H1 (cell line): ENCODE measurements at regions not wholly inside any gene's neighbourhood (a gene's known extent, or its start where the extent isn't known, plus 50 kb on each side); places are given as distances from the start of the nearest gene placed in this dataset.

Experiments used
- CTCF ChIA-PET: fragments of 300-600 bp; sonication (Branson Sonifier 250); formaldehyde crosslinking; loops from one replicate; lab custom pipeline; 2021; ENCODE audit not compliant: partially characterized antibody; lab: Charles Lee
- POLR2A ChIA-PET: fragments of 300-600 bp; sonication (Branson Sonifier 250); formaldehyde crosslinking; loops from one replicate; lab custom pipeline; 2021; ENCODE audit warnings: inconsistent platforms; ENCODE audit not compliant: partially characterized antibody; lab: Charles Lee
- DNase-seq, 2 experiments: peaks; one replicate each; pipeline versions ENCODE4 v3.0.0 to v3.0.0-alpha.2; 2010 to 2022; ENCODE audit warnings: low spot score in 2 of 2, low read depth in 1 of 2, mixed read lengths in 1 of 2
- FAIRE-seq: peaks from 2 replicates; lab custom pipeline; 2011; peaks lifted over from hg19 to GRCh38; lab: Jason Lieb, UNC
- H2AFZ ChIP-seq: 2 replicates; pipeline ENCODE4 v1.8.1; 2012; ENCODE audit warnings: low read length, inconsistent platforms
- H2AK5ac ChIP-seq: 2 replicates; pipeline ENCODE4 v1.6.1; 2013; ENCODE audit warnings: low read depth, low read length
- H2BK120ac ChIP-seq: replicated peaks from 2 replicates; pipeline ENCODE3; 2013; ENCODE audit warnings: low read depth, low read length, inconsistent platforms
- H2BK12ac ChIP-seq: 2 replicates; pipeline ENCODE4 v1.6.1; 2013; ENCODE audit warnings: low read depth, low read length
- H2BK15ac ChIP-seq: 2 replicates; pipeline ENCODE4 v1.6.1; 2013; ENCODE audit warnings: low read length
- H2BK20ac ChIP-seq: 2 replicates; pipeline ENCODE4 v1.6.1; 2013; ENCODE audit warnings: low read length
- H2BK5ac ChIP-seq: 2 replicates; pipeline ENCODE4 v1.6.1; 2013; ENCODE audit warnings: low read depth, low read length
- H3K14ac ChIP-seq: 2 replicates; pipeline ENCODE4 v1.6.1; 2013; ENCODE audit warnings: inconsistent platforms; ENCODE audit not compliant: insufficient read length
- H3K18ac ChIP-seq: 2 replicates; pipeline ENCODE4 v1.6.1; 2013; ENCODE audit warnings: low read length; ENCODE audit errors: extremely low read depth
- H3K23ac ChIP-seq: 2 replicates; pipeline ENCODE4 v1.6.1; 2013; ENCODE audit warnings: inconsistent platforms; ENCODE audit not compliant: insufficient read length
- H3K23me2 ChIP-seq: 2 replicates; pipeline ENCODE4 v1.6.1; 2013; ENCODE audit warnings: low read depth, low read length
- H3K27ac ChIP-seq: 2 replicates; pipeline ENCODE4 v1.6.1; 2011; ENCODE audit warnings: low read depth, low read length, inconsistent platforms
- H3K27me3 ChIP-seq, 4 experiments: replicated peaks in 1 of 4; 1 replicate in 1 of 4; 2 replicates in 3 of 4; pipeline versions ENCODE4 v1.6.1 to v1.8.1; 2011 to 2013; ENCODE audit warnings: low read length in 3 of 4, mild to moderate bottlenecking in 3 of 4, inconsistent platforms in 2 of 4, mixed read lengths in 2 of 4, moderate library complexity in 1 of 4; ENCODE audit not compliant: control insufficient read depth in 3 of 4, insufficient read depth in 3 of 4; ENCODE audit errors: extremely low read depth in 1 of 4
- H3K36me3 ChIP-seq, 4 experiments: 2 replicates each; pipeline versions ENCODE4 v1.6.1 to v1.8.1; 2011 to 2013; ENCODE audit warnings: mild to moderate bottlenecking in 4 of 4, low read length in 3 of 4, moderate library complexity in 2 of 4, control low read depth in 1 of 4, inconsistent platforms in 1 of 4; ENCODE audit not compliant: insufficient read depth in 4 of 4, control insufficient read depth in 2 of 4
- H3K4ac ChIP-seq: replicated peaks from 2 replicates; pipeline ENCODE3; 2013; ENCODE audit warnings: low read length, low read depth, mixed read lengths, inconsistent platforms; ENCODE audit not compliant: insufficient read length
- H3K4me1 ChIP-seq, 4 experiments: replicated peaks in 1 of 4; 1 replicate in 1 of 4; 2 replicates in 3 of 4; pipeline versions ENCODE4 v1.6.1 to v1.8.1; 2011 to 2013; ENCODE audit warnings: low read length in 3 of 4, inconsistent platforms in 2 of 4, mixed read lengths in 1 of 4; ENCODE audit not compliant: insufficient read depth in 4 of 4, control insufficient read depth in 3 of 4
- H3K4me2 ChIP-seq, 2 experiments: 2 replicates each; pipeline versions ENCODE4 v1.6.1 to v1.8.1; 2011 to 2013; ENCODE audit warnings: low read depth in 2 of 2, low read length in 2 of 2, control low read depth in 1 of 2, inconsistent platforms in 1 of 2, mild to moderate bottlenecking in 1 of 2; ENCODE audit not compliant: insufficient read depth in 1 of 2
- H3K4me3 ChIP-seq, 4 experiments: fragments of 200-600, 300-600 bp in 1 of 4; sonication (generic), shearing (Covaris generic), sonication (Bioruptor Twin) in 1 of 4; 2 replicates each; pipeline versions ENCODE4 v1.5.1 to v1.8.1; 2011 to 2016; ENCODE audit warnings: low read length in 4 of 4, low read depth in 3 of 4, control low read depth in 2 of 4, inconsistent platforms in 2 of 4, mild to moderate bottlenecking in 2 of 4, mixed read lengths in 1 of 4, moderate library complexity in 1 of 4; ENCODE audit not compliant: insufficient read depth in 2 of 4; ENCODE audit errors: extremely low read depth in 1 of 4
- H3K56ac ChIP-seq: replicated peaks from 2 replicates; pipeline ENCODE3; 2013; ENCODE audit warnings: low read depth, mild to moderate bottlenecking, mixed read lengths, low read length, inconsistent platforms; ENCODE audit not compliant: insufficient read length
- H3K79me1 ChIP-seq: 2 replicates; pipeline ENCODE4 v1.6.1; 2013; ENCODE audit warnings: low read depth, low read length, control low read depth
- H3K79me2 ChIP-seq, 2 experiments: 2 replicates each; pipeline versions ENCODE4 v1.6.1 to v1.8.1; 2012 to 2013; ENCODE audit warnings: low read length in 2 of 2, mild to moderate bottlenecking in 2 of 2, inconsistent platforms in 1 of 2; ENCODE audit not compliant: insufficient read depth in 2 of 2, control insufficient read depth in 1 of 2
- H3K9ac ChIP-seq, 4 experiments: replicated peaks in 1 of 4; 1 replicate in 1 of 4; 2 replicates in 3 of 4; pipeline versions ENCODE4 v1.6.1 to v1.8.1; 2011 to 2013; ENCODE audit warnings: low read depth in 3 of 4, low read length in 3 of 4, control low read depth in 2 of 4, mild to moderate bottlenecking in 2 of 4, moderate library complexity in 2 of 4, inconsistent platforms in 1 of 4; ENCODE audit errors: extremely low read depth in 1 of 4
- H3K9me3 ChIP-seq, 2 experiments: 2 replicates each; pipeline versions ENCODE4 v1.6.1 to v1.8.1; 2012 to 2013; ENCODE audit warnings: mild to moderate bottlenecking in 2 of 2, moderate library complexity in 2 of 2, control low read depth in 1 of 2, inconsistent platforms in 1 of 2, low read depth in 1 of 2, low read length in 1 of 2, mixed read lengths in 1 of 2; ENCODE audit not compliant: insufficient read depth in 2 of 2
- H4K20me1 ChIP-seq, 2 experiments: replicated peaks in 1 of 2; 2 replicates each; pipeline versions ENCODE3 to v1.8.1; 2011 to 2013; ENCODE audit warnings: inconsistent platforms in 2 of 2, low read length in 2 of 2, mild to moderate bottlenecking in 1 of 2; ENCODE audit not compliant: insufficient read depth in 2 of 2, control insufficient read depth in 1 of 2
- H4K5ac ChIP-seq: 2 replicates; pipeline ENCODE4 v1.6.1; 2013; ENCODE audit warnings: low read length, low read depth, mixed read lengths, inconsistent platforms; ENCODE audit not compliant: insufficient read length
- H4K8ac ChIP-seq: 2 replicates; pipeline ENCODE4 v1.8.0; 2013; ENCODE audit warnings: mild to moderate bottlenecking, moderate library complexity, low read length, inconsistent platforms; ENCODE audit not compliant: insufficient read depth; ENCODE audit errors: extremely low read depth
- H4K91ac ChIP-seq: replicated peaks from 2 replicates; pipeline ENCODE3; 2013; ENCODE audit warnings: low read length, mixed read lengths, inconsistent platforms; ENCODE audit not compliant: insufficient read length
- CEBPB ChIP-seq: IDR thresholded peaks from 2 replicates; pipeline ENCODE4 v1.6.1; 2012; ENCODE audit warnings: low read depth, low read length
- CHD1 ChIP-seq: IDR thresholded peaks from 2 replicates; pipeline ENCODE4 v1.6.1; 2012; ENCODE audit warnings: low read depth, low read length, improper control_type of control experiment
- HDAC6 ChIP-seq: IDR thresholded peaks from one replicate; pipeline ENCODE4 v1.7.1; 2012; ENCODE audit warnings: low read depth, mild to moderate bottlenecking, inconsistent platforms, low read length, moderate library complexity
- MAFK ChIP-seq: IDR thresholded peaks from 2 replicates; pipeline ENCODE4 v1.6.1; 2012; ENCODE audit warnings: low read depth, mild to moderate bottlenecking, improper control_type of control experiment, low read length
- RNF2 ChIP-seq: fragments of 200-900, 300-1000 bp; sonication (generic); IDR thresholded peaks from 2 replicates; pipeline ENCODE4 v1.7.1; 2016; ENCODE audit warnings: borderline replicate concordance, low read depth, mild to moderate bottlenecking, antibody characterized with exemption, low read length; ENCODE audit not compliant: poor library complexity, severe bottlenecking; ENCODE audit errors: missing control alignments
- SIN3A ChIP-seq, 2 experiments: IDR thresholded peaks in 1 of 2; conservative IDR thresholded peaks in 1 of 2; 2 replicates each; pipeline ENCODE4 v1.6.1; 2011 to 2012; ENCODE audit warnings: low read length in 2 of 2, improper control_type of control experiment in 1 of 2, low read depth in 1 of 2, mild to moderate bottlenecking in 1 of 2
- SP1 ChIP-seq: IDR thresholded peaks from 2 replicates; pipeline ENCODE4 v1.6.1; 2011; ENCODE audit warnings: low read depth, low read length
- SUZ12 ChIP-seq: fragments of 200-600 bp; sonication (generic); IDR thresholded peaks from 2 replicates; pipeline ENCODE4 v1.6.1; 2012; ENCODE audit warnings: mild to moderate bottlenecking, inconsistent platforms, low read length, moderate library complexity, mixed read lengths
- TAF1 ChIP-seq: IDR thresholded peaks from 2 replicates; pipeline ENCODE4 v1.6.1; 2011; ENCODE audit warnings: mild to moderate bottlenecking, low read depth, low read length
- ZNF274 ChIP-seq: IDR thresholded peaks from 2 replicates; pipeline ENCODE4 v1.7.0; 2012; ENCODE audit warnings: low read length, borderline replicate concordance; ENCODE audit errors: extremely low read depth
- WGBS, 2 experiments: shearing (Covaris generic) in 1 of 2; methylation state at CpG; one replicate each; pipeline versions ENCODE4 v1.1.6 to v1.1.7; 2013 to 2015; ENCODE audit warnings: low lambda C conversion rate in 2 of 2, mixed read lengths in 2 of 2, inconsistent platforms in 1 of 2, low coverage in 1 of 2, missing lambda C conversion rate in 1 of 2; ENCODE audit not compliant: insufficient replicate concordance in 2 of 2, insufficient coverage in 1 of 2, insufficient read length in 1 of 2; ENCODE audit errors: extremely low coverage in 1 of 2, missing lambda C conversion rate in 1 of 2; 5-methylcytosine and 5-hydroxymethylcytosine counted together
- TF ChIP-seq, protein P1 (sequence below): IDR thresholded peaks from 2 replicates; pipeline ENCODE4 v1.6.1; 2012; ENCODE audit warnings: inconsistent platforms
- TF ChIP-seq, protein P2 (sequence below): IDR thresholded peaks from 2 replicates; pipeline ENCODE4 v1.6.1; 2011; ENCODE audit warnings: low read length, improper control_type of control experiment

DNA sequence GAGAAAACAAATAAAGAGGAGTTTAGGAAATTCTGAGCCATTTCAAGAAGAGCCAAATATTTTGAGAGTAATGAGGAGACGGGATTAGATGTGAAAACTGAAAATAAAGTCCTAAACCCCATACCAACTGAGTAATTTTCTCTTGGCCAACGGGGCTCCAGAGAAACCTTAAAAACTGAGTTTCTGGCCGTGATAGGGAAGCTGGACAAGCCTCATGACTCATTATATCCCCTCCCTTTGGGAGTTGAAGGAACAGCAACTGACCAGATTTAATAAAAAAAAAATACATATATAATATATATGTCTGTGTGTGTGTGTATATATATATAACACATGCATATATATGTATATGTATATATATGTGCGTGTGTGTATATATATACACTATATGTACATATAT, 119.6 kb downstream of the PRDM9 start:
- TF ChIP-seq, protein P1, sequence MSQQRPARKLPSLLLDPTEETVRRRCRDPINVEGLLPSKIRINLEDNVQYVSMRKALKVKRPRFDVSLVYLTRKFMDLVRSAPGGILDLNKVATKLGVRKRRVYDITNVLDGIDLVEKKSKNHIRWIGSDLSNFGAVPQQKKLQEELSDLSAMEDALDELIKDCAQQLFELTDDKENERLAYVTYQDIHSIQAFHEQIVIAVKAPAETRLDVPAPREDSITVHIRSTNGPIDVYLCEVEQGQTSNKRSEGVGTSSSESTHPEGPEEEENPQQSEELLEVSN, result no peak
- TF ChIP-seq ZNF274 (no peak), TAF1 (no peak), RNF2 (no peak), HDAC6 (no peak), SUZ12 (no peak), CHD1 (no peak), MAFK (no peak), SP1 (no peak), CEBPB (no peak), SIN3A (conservative IDR thresholded peaks at IDR 0.05 in 1 of 2, IDR thresholded peaks at IDR 0.05 in 1 of 2; ENCODE audit: low read depth in 1 of 2, low read length in 2 of 2) (no peak)
- TF ChIP-seq, protein P2, sequence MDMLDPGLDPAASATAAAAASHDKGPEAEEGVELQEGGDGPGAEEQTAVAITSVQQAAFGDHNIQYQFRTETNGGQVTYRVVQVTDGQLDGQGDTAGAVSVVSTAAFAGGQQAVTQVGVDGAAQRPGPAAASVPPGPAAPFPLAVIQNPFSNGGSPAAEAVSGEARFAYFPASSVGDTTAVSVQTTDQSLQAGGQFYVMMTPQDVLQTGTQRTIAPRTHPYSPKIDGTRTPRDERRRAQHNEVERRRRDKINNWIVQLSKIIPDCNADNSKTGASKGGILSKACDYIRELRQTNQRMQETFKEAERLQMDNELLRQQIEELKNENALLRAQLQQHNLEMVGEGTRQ, result no peak
- TF ChIP-seq, all 59 proteins: peak for 0
- no peak overlapping the region for H4K8ac ChIP-seq
- H4K91ac ChIP-seq, result no peak overlapping the region
- no peak overlapping the region for H2AFZ ChIP-seq
- H3K56ac ChIP-seq, result no peak overlapping the region
- no peaks in the 10 kb centered on the region for H3K79me2 ChIP-seq
- no peak overlapping the region for H3K9ac ChIP-seq
- H3K23me2 ChIP-seq, result no peaks in the 10 kb centered on the region
- FAIRE-seq, result no peak
- H3K4me2 ChIP-seq, result no peak overlapping the region
- no peak overlapping the region for H2BK120ac ChIP-seq
- no peaks in the 10 kb centered on the region for H3K79me1 ChIP-seq
- no peak overlapping the region for H3K27ac ChIP-seq
- H3K27me3 ChIP-seq, result no peaks in the 10 kb centered on the region
- H2BK15ac ChIP-seq, result no peak overlapping the region
- H3K18ac ChIP-seq, result no peak overlapping the region
- no peak overlapping the region for H3K4ac ChIP-seq
- no peaks in the 10 kb centered on the region for H4K20me1 ChIP-seq
- no peak overlapping the region for H2BK20ac ChIP-seq
- H3K36me3 ChIP-seq, result no peaks in the 10 kb centered on the region
- no peak overlapping the region for H3K4me3 ChIP-seq
- DNase-seq, result no peak
- H2BK5ac ChIP-seq, result no peak overlapping the region
- H4K5ac ChIP-seq, result no peak overlapping the region
- H3K4me1 ChIP-seq, result no peaks in the 10 kb centered on the region
- POLR2A ChIA-PET, result no interaction called here
- CTCF ChIA-PET, result interaction anchor here (1.4 kb wide), 1 partner anchor 9 kb away, joined by 3 read pairs; no protein-coding TSS in a partner anchor
- no peak overlapping the region for H3K23ac ChIP-seq
- H2AK5ac ChIP-seq, result no peak overlapping the region
- H3K14ac ChIP-seq, result no peak overlapping the region
- 91% methylated on average over 4 of the region's 4 CpGs; no CpG with 5 or more reads in 1 of the 2 experiments for WGBS, 2 experiments
- no peak overlapping the region for H2BK12ac ChIP-seq
- no peaks in the 10 kb centered on the region for H3K9me3 ChIP-seq
